MCF 10A (cell line): ENCODE measurements at regions not wholly inside any gene's neighbourhood (a gene's known extent, or its start where the extent isn't known, plus 50 kb on each side); places are given as distances from the start of the nearest gene placed in this dataset.

Experiments
- BruUV-seq: library from RNA; stranded (reverse); fragments of 400-500 nt; replicated peaks from 2 replicates; lab custom pipeline; 2021; lab: Mats Ljungman, UMichigan
- CTCF ChIA-PET: fragments of 300-600 bp; sonication (Branson Sonifier 250); formaldehyde crosslinking; extraction: SDS; loops from one replicate; lab custom pipeline; 2021; ENCODE audit warnings: antibody characterized with exemption, inconsistent platforms; lab: Yijun Ruan, JAX
- POLR2A ChIA-PET: fragments of 300-600, 350-650 bp; sonication (Branson Sonifier 250); formaldehyde crosslinking; extraction: SDS; loops from one replicate; lab custom pipeline; 2020; ENCODE audit warnings: antibody characterized with exemption, inconsistent platforms; lab: Yijun Ruan, JAX
- DNase-seq: peaks from one replicate; pipeline ENCODE4 v3.0.0-alpha.2; 2018; ENCODE audit not compliant: unreplicated experiment
- H3K27ac Mint-ChIP-seq: one replicate; pipeline ENCODE4 v1.8.0; 2022; ENCODE audit warnings: mild to moderate bottlenecking, low read depth, mixed read lengths; ENCODE audit not compliant: unreplicated experiment
- H3K27me3 Mint-ChIP-seq: one replicate; pipeline ENCODE4 v1.8.0; 2022; ENCODE audit warnings: mixed read lengths; ENCODE audit not compliant: insufficient read depth, unreplicated experiment
- H3K36me3 Mint-ChIP-seq: one replicate; pipeline ENCODE4 v1.8.0; 2022; ENCODE audit warnings: mild to moderate bottlenecking, moderate library complexity, mixed read lengths; ENCODE audit not compliant: insufficient read depth, unreplicated experiment
- H3K4me1 Mint-ChIP-seq: one replicate; pipeline ENCODE4 v1.8.0; 2022; ENCODE audit warnings: mixed read lengths; ENCODE audit not compliant: insufficient read depth, unreplicated experiment
- H3K4me3 Mint-ChIP-seq: one replicate; pipeline ENCODE4 v1.8.0; 2022; ENCODE audit warnings: mild to moderate bottlenecking, moderate library complexity, mixed read lengths; ENCODE audit not compliant: unreplicated experiment
- H3K9me3 Mint-ChIP-seq: one replicate; pipeline ENCODE4 v1.8.0; 2022; ENCODE audit warnings: mixed read lengths; ENCODE audit not compliant: unreplicated experiment
- CTCF ChIP-seq: fragments of 200-600 bp; IDR thresholded peaks from one replicate; pipeline ENCODE4 v1.8.0; 2022; ENCODE audit warnings: antibody characterized with exemption, mild to moderate bottlenecking; ENCODE audit not compliant: unreplicated experiment
- intact Hi-C: fragments of 100-400 bp; cut with micrococcal nuclease; formaldehyde crosslinking; loops from 2 replicates; pipeline ENCODE4 v1.14.1; 2022

- Mint-ChIP-seq H3K27me3 (peaks cover 23% of the 10 kb centered on the region), H3K9me3 (no peaks in the 10 kb centered on the region), H3K4me3 (no peak overlapping the region), H3K4me1 (no peaks in the 10 kb centered on the region), H3K27ac (no peak overlapping the region), H3K36me3 (no peaks in the 10 kb centered on the region)
- CTCF ChIA-PET, result no interaction called here
- BruUV-seq, result no TSS peak
- POLR2A ChIA-PET, result no interaction called here
- TF ChIP-seq CTCF, result no peak
- intact Hi-C loops, result no loop called here
- DNase-seq, result no peak
Observed at GRCh38 chr13:111409413-111409812, 89.0 kb downstream of the TEX29 start.

- no TSS peak for BruUV-seq
- Mint-ChIP-seq H3K4me3 (no peak overlapping the region), H3K9me3 (no peaks in the 10 kb centered on the region), H3K27ac (no peak overlapping the region), H3K4me1 (no peaks in the 10 kb centered on the region), H3K27me3 (peaks cover 23% of the 10 kb centered on the region), H3K36me3 (no peaks in the 10 kb centered on the region)
- ChIA-PET POLR2A (no interaction called here), CTCF (no interaction called here)
- intact Hi-C loops, result no loop called here
- no peak for TF ChIP-seq CTCF
- no peak for DNase-seq
Observed at GRCh38 chr13:111410232-111411021, 90.0 kb downstream of the TEX29 start.

- H3K9me3 Mint-ChIP-seq, result no peaks in the 10 kb centered on the region
- H3K27me3 Mint-ChIP-seq, result peaks cover 23% of the 10 kb centered on the region
- ChIA-PET POLR2A (interaction anchor here (0.6 kb wide), 1 partner anchor 200 kb away, joined by 3 read pairs; no protein-coding TSS in a partner anchor), CTCF (no interaction called here)
- no peak overlapping the region for H3K27ac Mint-ChIP-seq
- no TSS peak for BruUV-seq
- H3K4me1 Mint-ChIP-seq, result no peaks in the 10 kb centered on the region
- H3K4me3 Mint-ChIP-seq, result no peak overlapping the region
- H3K36me3 Mint-ChIP-seq, result no peaks in the 10 kb centered on the region
- TF ChIP-seq CTCF, result no peak
- no peak for DNase-seq
- intact Hi-C loops, result no loop called here
Observed at GRCh38 chr13:111411151-111411858, 90.9 kb downstream of the TEX29 start.

DNA sequence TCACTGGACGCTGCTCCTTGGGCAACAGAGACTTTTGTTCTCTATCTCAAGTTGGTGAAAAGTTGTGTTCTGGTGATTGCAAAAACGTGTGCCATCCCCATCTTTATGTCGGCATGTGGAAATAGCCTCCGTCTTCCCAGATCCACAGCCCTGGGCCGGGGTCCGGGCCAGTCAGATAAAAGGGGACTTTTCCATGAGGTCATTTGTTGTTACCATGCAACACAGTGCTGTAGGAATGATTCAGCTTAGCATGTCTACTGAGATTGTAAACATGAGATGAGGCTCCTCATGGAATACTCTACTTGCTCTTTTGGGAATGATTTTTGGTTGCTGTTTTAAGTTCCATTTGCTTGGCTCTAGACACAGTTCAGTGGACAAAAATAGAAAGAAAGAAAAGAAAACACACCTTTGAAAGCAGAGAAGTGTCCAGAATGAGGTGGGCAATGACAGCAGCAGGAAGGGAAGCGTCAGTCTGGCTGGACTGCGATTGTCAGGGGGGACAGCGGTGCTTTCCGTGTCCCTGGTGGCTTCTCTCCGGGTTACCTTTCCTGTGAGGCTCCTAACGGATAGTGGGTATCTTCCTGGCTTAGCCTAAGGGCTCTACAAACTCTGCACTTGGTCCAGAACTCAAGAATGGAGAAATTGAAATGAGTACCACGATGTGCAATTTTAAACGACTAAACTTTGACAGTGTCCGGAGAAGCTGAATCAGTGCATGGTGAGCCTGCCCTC, 91.6 kb downstream of the TEX29 start:
- Mint-ChIP-seq H3K27me3 (peaks cover 23% of the 10 kb centered on the region), H3K4me1 (no peaks in the 10 kb centered on the region), H3K27ac (no peak overlapping the region), H3K36me3 (no peaks in the 10 kb centered on the region), H3K4me3 (no peak overlapping the region), H3K9me3 (no peaks in the 10 kb centered on the region)
- CTCF ChIA-PET, result no interaction called here
- intact Hi-C loops, result no loop called here
- POLR2A ChIA-PET, result interaction anchor here (0.6 kb wide), 1 partner anchor 200 kb away, joined by 3 read pairs; no protein-coding TSS in a partner anchor
- no TSS peak for BruUV-seq
- no peak for DNase-seq
- no peak for TF ChIP-seq CTCF
